Parathyroid adenoma (tissue), 2 donors: ENCODE measurements at regions not wholly inside any gene's neighbourhood (a gene's known extent, or its start where the extent isn't known, plus 50 kb on each side); places are given as distances from the start of the nearest gene placed in this dataset.

Experiments
- H2AFZ ChIP-seq: fragments of 300-600 bp; sonication (generic); one replicate; pipeline ENCODE4 v1.7.0; 2017; ENCODE audit warnings: antibody characterized with exemption, mild to moderate bottlenecking
- H3K27ac ChIP-seq: fragments of 300-600 bp; sonication (generic); one replicate; pipeline ENCODE4 v1.7.0; 2017
- H3K27me3 ChIP-seq: fragments of 300-600 bp; sonication (generic); one replicate; pipeline ENCODE4 v1.7.0; 2017; ENCODE audit warnings: low read length; ENCODE audit not compliant: control insufficient read depth, insufficient read depth
- H3K36me3 ChIP-seq: fragments of 300-600 bp; sonication (generic); one replicate; pipeline ENCODE4 v1.7.0; 2017; ENCODE audit warnings: low read length; ENCODE audit not compliant: control insufficient read depth, insufficient read depth
- H3K4me1 ChIP-seq: fragments of 300-600 bp; sonication (generic); one replicate; pipeline ENCODE4 v1.7.0; 2017; ENCODE audit warnings: control low read depth
- H3K4me2 ChIP-seq: fragments of 300-600 bp; sonication (generic); one replicate; pipeline ENCODE4 v1.7.0; 2017; ENCODE audit warnings: low read length
- H3K4me3 ChIP-seq: fragments of 300-600 bp; sonication (generic); one replicate; pipeline ENCODE4 v1.7.0; 2017; ENCODE audit warnings: low read depth, low read length
- H3K79me2 ChIP-seq: fragments of 300-600 bp; sonication (generic); one replicate; pipeline ENCODE4 v1.7.0; 2017; ENCODE audit warnings: control low read depth
- H3K9ac ChIP-seq: fragments of 300-600 bp; sonication (generic); one replicate; pipeline ENCODE4 v1.7.0; 2017; ENCODE audit warnings: mild to moderate bottlenecking
- H3K9me3 ChIP-seq: fragments of 300-600 bp; sonication (generic); one replicate; pipeline ENCODE4 v1.7.0; 2017; ENCODE audit warnings: low read length; ENCODE audit not compliant: control insufficient read depth
- CTCF ChIP-seq: fragments of 300-600 bp; sonication (generic); IDR thresholded peaks from one replicate; pipeline ENCODE4 v1.7.0; 2017; ENCODE audit warnings: antibody characterized with exemption, mild to moderate bottlenecking
- donor health status: primary hyperparathyroidism.

DNA sequence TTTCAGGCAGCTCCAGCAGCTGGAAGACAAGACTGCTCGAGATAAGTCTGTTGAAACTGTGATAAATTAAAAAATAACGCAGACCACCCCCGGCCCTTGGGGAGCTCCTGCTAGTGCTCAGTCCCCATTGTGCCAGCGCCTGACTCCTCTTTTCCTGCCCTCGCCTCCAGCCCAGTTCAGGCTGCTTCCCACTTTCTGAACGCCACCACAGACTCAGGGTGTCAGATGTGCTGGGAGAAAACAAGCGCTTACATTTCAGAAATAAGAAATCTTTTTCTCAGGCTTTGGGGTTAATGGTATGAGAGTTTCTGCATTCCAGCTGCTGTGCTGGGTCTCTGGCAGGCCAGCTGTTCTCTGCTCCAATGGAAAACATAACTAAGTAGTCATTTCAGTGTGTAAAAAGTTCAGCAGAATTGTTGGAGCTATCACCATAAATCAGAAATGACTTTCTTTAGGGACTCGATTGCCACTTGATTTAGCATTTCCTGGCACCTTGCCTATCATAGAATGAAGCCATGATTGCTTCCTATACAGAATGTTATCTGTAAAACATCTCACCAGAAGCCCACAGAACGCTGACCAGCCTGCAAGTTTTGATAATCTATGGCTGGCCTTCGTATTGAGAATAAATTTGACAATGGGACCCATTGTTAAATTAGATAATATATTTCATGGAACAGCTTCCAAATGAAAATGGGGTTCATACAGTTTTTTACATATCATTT is 257.0 kb upstream of the ZNF32 start:
- Histone ChIP-seq H3K36me3 (no peaks in the 10 kb centered on the region), H3K27ac (no peak overlapping the region), H2AFZ (no peak overlapping the region), H3K79me2 (no peaks in the 10 kb centered on the region), H3K27me3 (no peaks in the 10 kb centered on the region), H3K9ac (no peak overlapping the region), H3K4me3 (no peak overlapping the region), H3K9me3 (no peaks in the 10 kb centered on the region), H3K4me2 (no peak overlapping the region), H3K4me1 (no peaks in the 10 kb centered on the region)
- TF ChIP-seq CTCF, result no peak

GRCh38 chr10:43904844-43905243 is 256.2 kb upstream of the ZNF32 start:
- no peak overlapping the region for H2AFZ ChIP-seq
- H3K27ac ChIP-seq, result no peak overlapping the region
- H3K9ac ChIP-seq, result no peak overlapping the region
- no peaks in the 10 kb centered on the region for H3K27me3 ChIP-seq
- TF ChIP-seq CTCF, result no peak
- no peak overlapping the region for H3K4me3 ChIP-seq
- no peaks in the 10 kb centered on the region for H3K9me3 ChIP-seq
- H3K79me2 ChIP-seq, result no peaks in the 10 kb centered on the region
- H3K4me1 ChIP-seq, result no peaks in the 10 kb centered on the region
- no peaks in the 10 kb centered on the region for H3K36me3 ChIP-seq
- H3K4me2 ChIP-seq, result no peak overlapping the region

GRCh38 chr10:43904301-43904700 is 255.6 kb upstream of the ZNF32 start:
- H3K9ac ChIP-seq, result no peak overlapping the region
- H3K79me2 ChIP-seq, result no peaks in the 10 kb centered on the region
- H2AFZ ChIP-seq, result no peak overlapping the region
- no peak overlapping the region for H3K4me2 ChIP-seq
- TF ChIP-seq CTCF, result no peak
- no peaks in the 10 kb centered on the region for H3K27me3 ChIP-seq
- no peak overlapping the region for H3K4me3 ChIP-seq
- no peaks in the 10 kb centered on the region for H3K4me1 ChIP-seq
- no peaks in the 10 kb centered on the region for H3K9me3 ChIP-seq
- H3K36me3 ChIP-seq, result no peaks in the 10 kb centered on the region
- no peak overlapping the region for H3K27ac ChIP-seq

DNA sequence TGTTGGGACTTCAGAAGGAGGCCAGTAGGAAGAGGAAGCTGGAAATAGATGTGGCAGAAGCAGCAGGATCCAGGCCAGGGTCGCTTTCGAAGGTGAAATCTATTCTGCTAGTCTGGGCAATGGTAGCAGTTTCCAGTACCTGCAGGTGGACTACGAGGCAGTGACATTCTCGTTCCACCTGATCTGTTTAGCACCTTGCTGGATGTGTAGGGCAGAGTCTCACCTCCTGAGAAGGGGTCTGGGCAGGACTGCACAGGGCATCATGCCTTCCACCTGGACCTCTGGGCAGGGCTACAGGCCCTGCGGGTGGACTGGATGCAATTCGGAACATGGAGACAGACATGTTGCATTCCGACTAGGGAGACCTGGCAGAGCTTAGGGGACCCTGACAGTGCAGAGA is 254.8 kb upstream of the ZNF32 start:
- Histone ChIP-seq H3K4me3 (no peak overlapping the region), H3K36me3 (no peaks in the 10 kb centered on the region), H3K9ac (no peak overlapping the region), H3K4me1 (no peaks in the 10 kb centered on the region), H3K4me2 (no peak overlapping the region), H3K9me3 (no peaks in the 10 kb centered on the region), H3K27me3 (no peaks in the 10 kb centered on the region), H3K27ac (no peak overlapping the region), H2AFZ (no peak overlapping the region), H3K79me2 (no peaks in the 10 kb centered on the region)
- TF ChIP-seq CTCF, result no peak

- no peaks in the 10 kb centered on the region for H3K9me3 ChIP-seq
- H3K4me2 ChIP-seq, result no peak overlapping the region
- no peak overlapping the region for H2AFZ ChIP-seq
- no peaks in the 10 kb centered on the region for H3K79me2 ChIP-seq
- no peaks in the 10 kb centered on the region for H3K36me3 ChIP-seq
- H3K9ac ChIP-seq, result no peak overlapping the region
- TF ChIP-seq CTCF, result no peak
- H3K4me3 ChIP-seq, result no peak overlapping the region
- H3K4me1 ChIP-seq, result no peaks in the 10 kb centered on the region
- no peak overlapping the region for H3K27ac ChIP-seq
- H3K27me3 ChIP-seq, result no peaks in the 10 kb centered on the region
These were observed 254.2 kb upstream of the ZNF32 start for GRCh38 chr10:43902842-43903241.
